Right ventricle myocardium inferior (tissue), 1 donor: ENCODE measurements at regions not wholly inside any gene's neighbourhood (a gene's known extent, or its start where the extent isn't known, plus 50 kb on each side); places are given as distances from the start of the nearest gene placed in this dataset.
A peak's percentile ranks its signal among the peaks of the same experiment; 100 is the strongest.

Experiments
- ATAC-seq: fragments of 200-7000 bp; cut with Tn5 transposase; one replicate; pipeline ENCODE4 v1.9.1; 2020; ENCODE audit warnings: mild to moderate bottlenecking, moderate library complexity
- DNase-seq: peaks from one replicate; pipeline ENCODE4 v3.0.0; 2021; ENCODE audit errors: missing footprints
- intact Hi-C: fragments of 100-400 bp; cut with DNase I; formaldehyde crosslinking; loops from one replicate; pipeline ENCODE4 v1.11.0; 2022
- donor health status: DM: no; HTN: yes; CAD: no; lungs with severe emphysema.

GRCh38 chr5:174159327-174160114, 114.0 kb downstream of the NSG2 start:
- DNase-seq (no peak), ATAC-seq (no peak)
- intact Hi-C loops = no loop called here

DNA sequence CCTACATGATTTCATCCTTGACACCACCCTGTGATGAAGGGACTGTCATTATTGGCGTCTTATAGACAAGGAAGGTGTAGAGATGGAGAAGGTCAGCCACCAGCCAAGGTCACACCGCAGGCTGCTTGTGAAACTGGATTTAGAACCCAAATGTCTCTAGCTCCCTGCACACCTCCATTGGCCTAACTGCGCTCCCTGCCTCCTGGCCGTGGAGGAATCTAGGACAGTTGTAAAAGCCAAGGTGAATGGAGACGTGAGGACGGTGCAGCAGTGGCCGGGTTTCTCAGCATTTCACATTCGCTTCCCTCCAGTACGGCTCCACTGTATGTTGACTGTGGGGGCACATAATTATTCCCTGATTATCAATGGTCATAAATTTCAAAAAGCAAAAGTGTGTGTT, 119.9 kb downstream of the NSG2 start:
- DNase-seq (no peak), ATAC-seq (no peak)
- intact Hi-C loops = no loop called here

DNA sequence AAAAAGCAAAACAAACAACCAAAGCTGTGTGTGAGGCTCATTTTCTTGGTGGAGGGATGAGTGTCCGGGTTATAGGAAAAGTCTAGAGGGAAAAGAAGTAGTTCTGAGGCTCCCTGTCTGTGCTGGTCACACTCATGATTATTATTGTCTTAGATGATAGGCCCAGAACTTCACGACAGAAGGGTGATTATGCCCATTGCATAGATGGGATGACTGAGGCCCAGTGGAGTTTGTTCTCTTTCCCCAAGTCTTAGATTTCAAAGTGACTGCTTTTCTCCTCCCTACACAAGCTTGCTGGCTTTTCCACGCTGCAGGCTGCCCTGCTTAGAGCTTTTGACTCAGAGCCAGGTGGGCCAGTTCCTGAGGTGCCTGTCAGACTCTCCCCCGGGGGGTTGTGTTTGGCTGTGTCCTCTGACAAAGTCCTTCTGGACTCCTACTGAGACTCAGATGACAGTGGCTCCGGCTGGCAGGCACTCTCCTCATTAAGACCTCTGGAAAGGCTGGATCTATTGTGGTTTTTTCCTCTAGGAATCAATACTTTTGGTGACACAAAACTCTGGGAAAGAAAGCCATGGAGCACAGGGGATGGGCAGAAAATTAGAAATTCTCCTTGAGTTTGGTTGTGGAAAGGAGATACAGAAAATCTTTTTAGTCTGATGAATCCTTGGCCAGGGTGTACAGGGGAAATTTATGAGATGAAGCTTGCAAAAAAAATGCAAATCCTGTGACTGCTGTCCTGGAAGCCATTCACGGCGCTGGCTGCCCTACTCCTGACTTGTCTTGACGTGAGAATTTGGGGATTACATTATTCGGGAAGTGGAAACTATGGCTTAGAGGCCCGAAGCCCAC, 120.9 kb downstream of the NSG2 start:
- intact Hi-C loops = no loop called here
- DNase-seq = no peak
- peak; percentile 46 for ATAC-seq

DNA sequence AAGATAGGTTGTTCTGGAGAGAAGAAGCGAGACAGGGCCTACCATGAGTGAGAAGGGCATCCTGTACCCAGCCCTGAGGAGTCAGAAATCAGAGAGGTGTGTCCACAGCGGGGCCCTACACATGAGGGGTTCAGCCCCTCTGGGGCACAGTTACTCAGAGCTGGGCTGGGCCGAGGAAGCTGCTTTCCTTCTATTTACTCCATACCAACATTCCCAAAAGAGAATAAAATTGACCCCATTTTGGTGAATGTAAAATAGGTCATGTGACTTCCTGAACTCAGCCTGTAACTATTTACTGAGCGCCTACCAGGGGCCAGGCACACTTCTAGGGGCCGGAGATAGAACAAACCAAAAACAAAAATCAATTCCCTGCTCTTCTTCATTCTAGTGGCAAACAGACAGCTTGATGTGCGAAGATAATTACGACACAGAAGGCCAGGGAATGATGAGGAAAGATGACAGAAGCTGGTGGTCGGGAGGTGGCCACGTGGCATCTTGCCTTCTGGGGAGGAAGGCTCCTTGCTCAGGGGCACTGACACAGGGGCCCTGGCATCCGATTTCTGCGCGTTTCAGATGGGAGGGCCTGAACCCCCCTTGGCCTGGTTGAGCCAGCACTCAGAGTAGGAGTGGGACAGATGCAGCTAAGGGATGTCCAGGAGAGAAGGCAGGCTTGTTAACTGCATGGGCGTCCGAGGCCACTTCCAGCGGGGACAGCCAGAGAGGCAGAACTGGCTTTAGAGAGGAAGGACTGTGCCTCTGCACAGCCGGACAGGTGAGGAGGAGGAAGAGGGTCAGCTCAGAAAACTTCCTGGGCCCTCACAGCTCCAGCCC, 121.8 kb downstream of the NSG2 start:
- DNase-seq = no peak
- intact Hi-C loops = no loop called here
- no peak for ATAC-seq

DNA sequence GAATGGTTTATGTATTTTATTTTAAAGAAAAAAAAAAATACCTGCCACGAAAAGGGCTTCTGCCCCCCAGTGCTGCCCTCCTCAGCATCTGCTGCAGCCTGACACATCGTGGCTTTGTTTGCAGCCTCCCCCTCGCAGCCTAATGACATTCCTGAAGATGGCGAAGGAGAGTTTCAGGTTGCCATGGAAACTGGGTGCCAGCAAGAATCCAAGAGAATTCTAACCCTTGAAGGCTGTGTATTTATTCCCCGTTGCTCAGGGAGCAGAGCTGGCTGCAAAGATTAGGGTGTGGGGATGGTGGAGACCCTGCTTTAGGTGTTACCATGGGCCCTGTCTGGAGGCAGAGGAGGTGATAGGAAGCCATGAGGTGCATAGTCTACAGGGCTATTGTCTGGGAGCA, 126.6 kb downstream of the NSG2 start:
- intact Hi-C loops = no loop called here
- ATAC-seq (no peak), DNase-seq (no peak)

GRCh38 chr5:174172566-174172965, 127.1 kb downstream of the NSG2 start:
- DNase-seq = no peak
- intact Hi-C loops = no loop called here
- no peak for ATAC-seq

DNA sequence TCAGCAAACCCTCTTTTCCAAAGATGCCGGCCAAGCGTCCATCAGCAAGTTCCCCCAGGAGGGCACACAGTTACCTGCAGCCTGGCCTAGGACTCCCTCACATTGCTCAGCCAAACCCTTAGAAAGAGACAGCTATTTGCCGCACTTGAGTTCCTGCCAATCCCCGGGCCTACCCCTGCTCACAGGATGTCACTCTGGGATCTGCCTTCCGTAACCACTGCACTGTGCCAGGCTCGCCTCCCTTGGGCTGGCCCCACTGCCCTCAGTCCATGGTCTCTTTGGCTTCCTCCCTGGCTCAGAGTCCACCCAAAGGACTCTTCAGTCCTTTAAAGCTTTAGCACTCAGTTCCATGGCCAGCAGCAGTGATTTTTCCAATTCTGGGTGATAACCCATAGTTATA, 128.3 kb downstream of the NSG2 start:
- intact Hi-C loops = no loop called here
- ATAC-seq = no peak
- no peak for DNase-seq

DNA sequence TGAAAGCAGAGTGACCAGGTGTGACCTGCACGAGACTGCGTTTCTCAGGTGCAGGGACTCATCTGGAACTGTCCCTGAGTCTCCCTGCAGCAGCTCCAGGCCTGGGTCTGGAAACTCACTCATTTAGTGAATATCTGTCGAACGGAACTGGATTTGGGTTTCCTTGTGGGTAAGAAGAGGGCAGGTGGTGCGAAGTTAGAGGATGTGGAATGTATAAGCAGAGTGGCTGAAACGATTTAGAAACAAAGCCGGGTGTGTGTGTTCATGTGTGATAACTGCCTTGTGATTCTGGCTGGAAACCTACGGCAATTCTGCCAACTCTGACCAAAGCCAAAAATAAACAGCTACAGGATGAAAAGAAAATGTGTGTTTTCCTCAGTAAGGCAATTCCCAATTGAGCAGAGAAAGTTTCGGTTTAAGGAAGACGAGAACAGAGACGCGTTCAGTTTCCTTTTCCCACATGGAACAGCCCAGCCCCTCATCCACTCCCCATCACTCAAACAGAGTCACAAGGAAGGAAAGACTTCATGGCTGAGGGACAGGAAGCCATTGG, 130.3 kb downstream of the NSG2 start:
- intact Hi-C loops = no loop called here
- ATAC-seq (peak; percentile 28), DNase-seq (no peak)

DNA sequence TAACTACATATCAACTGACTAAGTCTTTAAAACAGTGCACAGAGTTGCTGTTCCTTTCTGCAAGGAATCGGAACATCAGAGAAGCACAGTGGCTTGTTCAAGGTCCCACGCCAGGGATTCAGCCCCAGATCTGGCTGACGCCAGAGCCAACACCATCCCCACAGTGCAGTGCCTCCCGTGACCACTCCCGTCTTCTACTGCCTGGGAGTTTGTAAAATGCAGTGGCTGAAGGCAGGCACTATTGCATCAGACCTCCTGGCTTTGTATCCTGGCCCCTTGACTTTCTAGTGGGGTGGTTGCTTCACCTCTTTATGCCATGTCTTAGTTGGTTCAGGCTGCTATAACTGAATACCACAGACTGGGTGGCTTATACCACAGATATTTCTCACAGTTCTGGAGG, 131.0 kb downstream of the NSG2 start:
- DNase-seq = no peak
- intact Hi-C loops = no loop called here
- ATAC-seq = peak; percentile 79

DNA sequence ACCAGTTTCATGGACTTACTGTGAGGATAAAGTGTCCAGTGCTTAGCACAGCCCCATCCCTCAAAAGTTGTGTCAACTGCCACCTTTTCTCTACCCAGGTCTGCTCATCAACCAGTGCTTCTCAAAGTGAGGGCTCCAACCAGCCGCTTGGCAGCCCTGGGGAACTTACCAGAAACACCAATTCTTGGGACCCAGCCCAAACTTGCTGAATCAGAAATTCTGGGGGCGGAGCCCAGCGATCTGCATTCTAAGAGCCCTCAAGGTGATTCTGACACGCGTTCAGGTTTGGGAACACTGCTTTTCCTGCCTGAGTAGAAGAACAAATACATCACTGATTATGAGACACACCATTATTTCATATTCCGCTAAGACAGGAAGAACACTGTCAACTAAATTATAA, 132.0 kb downstream of the NSG2 start:
- DNase-seq = no peak
- ATAC-seq = no peak
- intact Hi-C loops = no loop called here

DNA sequence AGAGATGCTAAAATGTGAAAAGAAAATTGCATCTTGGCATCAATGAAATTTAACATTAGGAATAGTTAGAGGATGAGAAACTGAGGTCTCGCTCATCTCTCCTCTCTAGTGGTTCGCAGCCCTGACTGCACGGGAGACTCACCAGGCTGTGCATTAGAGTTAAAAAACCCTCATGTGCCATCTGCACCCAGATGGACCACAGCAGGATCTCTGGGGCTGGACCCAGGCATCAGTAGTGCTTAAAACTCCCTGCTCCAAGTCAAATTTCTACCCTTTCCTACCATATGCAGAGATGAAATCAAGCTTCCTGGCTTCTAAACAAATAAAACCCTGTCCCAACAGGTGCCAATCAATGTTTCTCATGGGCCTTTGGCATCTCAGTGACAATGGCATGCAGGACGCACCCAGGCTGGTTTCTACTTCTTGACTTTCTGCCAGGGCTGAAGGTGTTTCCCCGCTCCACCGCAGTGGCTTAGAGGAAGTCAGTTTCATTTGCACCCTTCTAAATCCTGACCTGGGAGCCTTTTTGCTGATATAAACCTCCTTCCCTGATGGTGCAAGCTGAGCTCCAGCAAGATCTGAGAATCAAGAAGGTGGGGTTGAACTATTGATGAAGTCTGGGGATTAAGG, 132.6 kb downstream of the NSG2 start:
- intact Hi-C loops = no loop called here
- ATAC-seq (no peak), DNase-seq (no peak)

GRCh38 chr5:174180639-174181038, 135.1 kb downstream of the NSG2 start:
- DNase-seq = no peak
- no peak for ATAC-seq

DNA sequence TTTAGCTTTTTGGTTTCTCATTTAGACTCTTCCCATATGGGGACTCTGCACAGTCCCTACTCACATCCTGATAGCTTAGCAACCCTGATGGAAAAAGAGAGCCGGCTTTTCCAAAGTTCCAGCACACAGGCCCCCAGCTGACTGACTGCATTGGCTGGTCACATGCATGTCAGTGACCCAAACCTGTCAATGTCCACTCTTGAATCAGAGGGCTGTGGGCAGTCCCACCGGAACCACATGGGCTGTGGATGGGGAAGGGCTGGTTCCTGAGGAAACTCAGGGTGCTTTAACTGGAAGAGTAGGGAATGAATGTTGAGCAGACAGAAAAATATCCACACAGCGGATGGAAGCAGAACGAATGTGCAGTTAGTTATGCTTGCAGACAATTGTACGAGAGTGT, 136.6 kb downstream of the NSG2 start:
- intact Hi-C loops = no loop called here
- ATAC-seq (no peak), DNase-seq (no peak)

More at GRCh38 chr5:174180639-174181038, 135.1 kb downstream of the NSG2 start:
- intact Hi-C loops = no loop called here

DNA sequence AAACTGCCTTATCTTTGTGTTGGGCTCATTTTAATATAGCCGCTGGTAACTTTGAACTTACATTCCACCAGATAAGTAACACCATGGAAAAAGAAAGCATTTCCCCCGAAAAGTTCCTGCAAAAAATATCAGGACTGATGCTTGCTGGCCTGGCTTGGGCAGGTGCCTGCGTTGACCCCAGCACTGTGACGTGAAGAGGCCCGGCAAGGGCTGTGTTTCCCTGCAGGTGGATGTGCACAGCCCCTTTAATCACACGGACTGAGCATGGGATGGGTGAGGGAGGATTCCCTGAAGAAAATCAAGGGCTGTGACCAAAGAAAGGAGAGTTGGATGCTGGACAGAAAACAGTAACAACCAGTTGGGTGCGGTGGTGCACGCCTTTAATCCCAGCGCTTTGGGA, 138.2 kb downstream of the NSG2 start:
- intact Hi-C loops = no loop called here
- DNase-seq = no peak
- no peak for ATAC-seq

DNA sequence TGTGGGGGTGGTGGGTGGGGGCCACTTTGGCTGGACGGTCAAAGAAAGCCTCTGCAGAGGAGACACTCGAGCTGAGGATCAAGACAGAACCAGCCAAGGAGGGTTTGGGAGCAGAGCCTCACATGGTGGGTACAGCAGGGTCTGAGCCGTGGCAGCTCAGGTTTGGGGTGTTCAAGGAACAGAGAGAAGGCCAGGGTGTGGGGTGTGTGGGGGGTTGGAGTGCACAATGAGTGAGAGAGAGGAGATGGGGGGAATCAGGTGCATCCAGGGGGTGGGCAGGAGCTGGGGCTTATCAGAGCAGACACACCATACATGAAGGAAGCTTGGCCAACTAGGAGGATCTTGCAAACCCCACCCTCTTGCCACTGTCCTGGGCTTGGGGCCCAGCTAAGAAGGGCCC, 140.0 kb downstream of the NSG2 start:
- no peak for ATAC-seq
- intact Hi-C loops = no loop called here
- DNase-seq = no peak

DNA sequence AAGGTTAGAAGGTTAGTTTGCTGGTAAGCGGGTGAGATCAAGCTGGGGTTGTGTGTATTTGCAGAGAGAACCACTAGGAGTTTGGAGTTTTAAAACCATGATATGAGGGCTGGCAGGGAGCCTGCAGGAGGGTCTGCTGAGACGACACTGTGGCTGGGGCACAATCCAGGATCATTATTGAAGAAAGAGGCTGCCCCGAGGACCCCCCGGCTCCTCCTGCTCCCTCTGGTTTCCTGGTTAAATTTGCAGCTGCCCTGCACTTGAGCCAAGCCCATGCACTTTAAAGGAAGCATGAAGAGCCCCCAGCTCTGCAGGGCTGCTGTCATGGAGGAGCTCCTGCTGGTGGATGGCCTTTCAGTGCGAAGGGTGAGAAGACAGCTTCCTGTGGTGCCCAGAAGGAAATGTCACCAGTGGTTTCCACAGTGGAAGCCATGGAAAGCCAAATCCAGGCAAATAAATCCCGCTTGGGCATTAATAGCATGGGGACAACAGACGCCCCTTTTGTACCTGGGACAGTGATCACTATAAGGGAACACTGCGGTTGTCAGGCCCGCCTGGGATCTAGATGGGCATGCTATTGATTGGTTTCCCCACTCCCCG, 140.7 kb downstream of the NSG2 start:
- intact Hi-C loops = no loop called here
- DNase-seq (no peak), ATAC-seq (no peak)

DNA sequence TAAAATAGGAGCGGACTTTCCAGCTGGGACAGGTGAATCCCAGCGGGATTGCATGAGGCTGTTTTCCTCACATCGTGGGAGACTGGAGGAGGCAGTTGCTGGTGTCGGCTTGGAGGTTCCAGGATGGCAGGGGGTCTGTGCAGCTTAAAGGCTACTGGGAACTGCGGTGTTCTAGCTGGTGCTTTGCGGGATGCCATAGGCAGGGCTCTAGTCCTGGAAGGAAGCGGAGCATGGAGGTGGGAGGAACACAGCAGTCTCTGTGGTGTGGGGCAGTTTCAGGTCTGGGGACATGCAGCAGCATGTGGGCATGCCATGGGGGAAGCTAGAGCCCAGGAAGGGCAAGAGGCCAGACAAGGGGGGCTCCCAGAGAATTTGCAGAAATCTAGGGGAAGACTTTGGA, 141.5 kb downstream of the NSG2 start:
- no peak for DNase-seq
- ATAC-seq = no peak
- intact Hi-C loops = no loop called here

DNA sequence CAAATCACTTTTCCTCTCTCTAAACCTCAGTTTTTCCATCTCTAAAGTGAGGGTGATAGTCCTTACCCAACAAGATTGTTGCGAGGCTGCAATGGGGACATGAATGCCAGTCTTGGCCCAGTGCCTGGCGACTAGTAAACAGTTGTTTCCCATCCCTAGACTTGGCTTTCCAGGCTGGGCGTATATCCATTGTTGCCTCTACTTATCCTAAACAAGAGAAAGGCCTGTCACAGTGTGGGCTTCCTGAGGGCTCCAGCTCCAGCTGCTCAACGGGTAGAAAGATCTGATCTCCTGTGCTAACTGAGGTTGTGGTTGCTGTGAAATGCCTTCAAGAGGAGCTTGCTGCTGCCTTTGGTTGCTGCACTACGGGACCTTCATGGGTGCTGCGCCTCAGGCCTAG, 142.0 kb downstream of the NSG2 start:
- ATAC-seq = no peak
- DNase-seq = no peak
- intact Hi-C loops = no loop called here
